ENCODE measurements at regions not wholly inside any gene's neighbourhood (a gene's known extent, or its start where the extent isn't known, plus 50 kb on each side); places are given as distances from the start of the nearest gene placed in this dataset.

DNA sequence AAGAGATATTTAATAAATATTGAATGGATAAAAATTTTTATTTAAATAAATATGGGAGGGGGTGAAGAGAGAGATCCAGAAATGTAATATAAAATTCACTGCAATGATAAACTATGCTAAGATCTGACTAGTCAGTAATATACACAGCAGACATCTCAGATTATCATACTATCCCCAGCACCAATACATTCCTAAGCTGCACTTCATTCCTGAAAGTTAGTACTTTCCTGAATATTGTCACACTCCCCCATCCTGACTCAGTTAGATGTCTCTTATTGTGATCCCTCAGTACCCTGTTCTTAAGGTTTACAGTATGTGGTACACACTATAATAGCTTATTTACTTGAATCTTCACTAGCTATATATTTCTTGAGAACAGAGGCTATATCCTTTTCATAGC lies 88.3 kb upstream of the KCNQ5 start:
- Histone ChIP-seq H3K27ac (no peak overlapping the region), H3K4me1 (ENCODE audit: low read depth) (peaks cover 18% of the 10 kb centered on the region), H3K9me3 (ENCODE audit: low read depth) (no peaks in the 10 kb centered on the region), H3K4me3 (no peak overlapping the region), H3K36me3 (no peaks in the 10 kb centered on the region), H3K27me3 (no peaks in the 10 kb centered on the region)
- DNase-seq (ENCODE audit: low read depth in 1 of 2, low spot score in 1 of 2) = no peak
- TF ChIP-seq, protein P1, sequence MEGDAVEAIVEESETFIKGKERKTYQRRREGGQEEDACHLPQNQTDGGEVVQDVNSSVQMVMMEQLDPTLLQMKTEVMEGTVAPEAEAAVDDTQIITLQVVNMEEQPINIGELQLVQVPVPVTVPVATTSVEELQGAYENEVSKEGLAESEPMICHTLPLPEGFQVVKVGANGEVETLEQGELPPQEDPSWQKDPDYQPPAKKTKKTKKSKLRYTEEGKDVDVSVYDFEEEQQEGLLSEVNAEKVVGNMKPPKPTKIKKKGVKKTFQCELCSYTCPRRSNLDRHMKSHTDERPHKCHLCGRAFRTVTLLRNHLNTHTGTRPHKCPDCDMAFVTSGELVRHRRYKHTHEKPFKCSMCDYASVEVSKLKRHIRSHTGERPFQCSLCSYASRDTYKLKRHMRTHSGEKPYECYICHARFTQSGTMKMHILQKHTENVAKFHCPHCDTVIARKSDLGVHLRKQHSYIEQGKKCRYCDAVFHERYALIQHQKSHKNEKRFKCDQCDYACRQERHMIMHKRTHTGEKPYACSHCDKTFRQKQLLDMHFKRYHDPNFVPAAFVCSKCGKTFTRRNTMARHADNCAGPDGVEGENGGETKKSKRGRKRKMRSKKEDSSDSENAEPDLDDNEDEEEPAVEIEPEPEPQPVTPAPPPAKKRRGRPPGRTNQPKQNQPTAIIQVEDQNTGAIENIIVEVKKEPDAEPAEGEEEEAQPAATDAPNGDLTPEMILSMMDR (IDR thresholded peaks at IDR 0.05; ENCODE audit: low read depth, low read length) = no peak

DNA sequence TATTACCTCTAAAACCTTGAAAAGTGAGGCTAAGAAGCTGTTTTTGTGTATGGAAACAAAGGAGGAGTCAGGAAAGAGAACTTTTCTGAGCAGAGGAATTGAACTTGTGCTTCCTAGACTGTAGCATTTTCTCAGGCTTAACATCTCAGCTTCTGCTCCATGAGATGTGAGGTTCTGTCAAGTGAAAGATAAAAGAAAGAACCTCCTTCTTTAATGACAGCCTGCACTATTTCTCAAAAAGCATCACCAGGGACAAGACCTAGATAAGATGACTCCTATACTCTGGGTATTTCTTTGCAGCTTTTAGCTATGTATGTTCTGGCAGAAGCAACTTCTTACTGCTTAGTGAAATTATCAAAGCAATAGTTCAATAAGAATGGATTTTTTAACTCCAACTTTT lies 87.6 kb upstream of the KCNQ5 start:
- Histone ChIP-seq H3K36me3 (no peaks in the 10 kb centered on the region), H3K27me3 (no peaks in the 10 kb centered on the region), H3K4me1 (ENCODE audit: low read depth) (peaks cover 18% of the 10 kb centered on the region), H3K9me3 (ENCODE audit: low read depth) (no peaks in the 10 kb centered on the region), H3K4me3 (no peak overlapping the region), H3K27ac (no peak overlapping the region)
- TF ChIP-seq, protein P1 (IDR thresholded peaks at IDR 0.05; ENCODE audit: low read depth, low read length) = no peak
- DNase-seq (ENCODE audit: low read depth in 1 of 2, low spot score in 1 of 2) = no peak

DNA sequence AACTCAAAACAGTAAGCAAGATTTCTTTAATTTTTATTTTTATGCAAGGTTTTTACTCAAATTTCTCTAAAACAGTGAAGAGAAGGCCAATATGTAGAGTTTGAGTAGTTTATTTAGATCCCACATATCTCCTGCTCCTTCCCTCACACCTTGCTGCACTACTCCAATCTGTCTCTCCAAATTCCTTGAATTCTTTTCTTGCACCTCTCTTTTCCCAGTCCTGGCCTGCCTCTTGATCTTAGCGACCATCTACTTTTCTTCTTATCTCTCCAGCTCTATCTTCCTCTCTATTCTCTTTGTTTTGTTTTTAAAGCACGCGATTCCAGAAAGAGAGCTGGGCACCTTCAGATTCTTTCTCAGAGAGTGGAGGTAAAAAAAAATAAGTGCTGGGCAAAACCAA lies 86.7 kb upstream of the KCNQ5 start:
- no peak for DNase-seq (ENCODE audit: low read depth in 1 of 2, low spot score in 1 of 2)
- Histone ChIP-seq H3K9me3 (ENCODE audit: low read depth) (no peaks in the 10 kb centered on the region), H3K27ac (no peak overlapping the region), H3K36me3 (no peaks in the 10 kb centered on the region), H3K4me1 (ENCODE audit: low read depth) (peaks cover 18% of the 10 kb centered on the region), H3K4me3 (no peak overlapping the region), H3K27me3 (no peaks in the 10 kb centered on the region)
- TF ChIP-seq, protein P1 (IDR thresholded peaks at IDR 0.05; ENCODE audit: low read depth, low read length) = no peak

DNA sequence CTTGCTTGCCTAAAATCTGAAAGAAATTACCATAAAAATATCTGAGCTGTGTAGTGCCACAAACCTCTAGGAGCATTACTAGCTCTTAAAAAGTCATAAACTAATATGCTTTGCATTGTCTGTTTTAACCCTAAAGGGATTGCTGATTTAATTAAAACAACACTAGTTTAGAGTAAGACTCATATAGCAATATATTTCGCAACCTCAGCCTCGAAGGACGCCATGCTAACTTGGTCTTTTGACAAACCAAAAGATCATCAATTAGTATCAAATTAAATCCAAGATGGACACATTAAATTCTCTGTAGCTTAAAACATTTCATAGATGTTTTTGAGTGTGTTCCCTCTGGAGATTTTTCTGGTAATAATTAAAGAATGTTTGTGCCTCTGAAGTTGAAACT lies 74.8 kb upstream of the KCNQ5 start:
- H3K4me1 ChIP-seq (ENCODE audit: low read depth) = no peaks in the 10 kb centered on the region
- H3K9me3 ChIP-seq (ENCODE audit: low read depth) = no peaks in the 10 kb centered on the region
- H3K36me3 ChIP-seq = no peaks in the 10 kb centered on the region
- no peak overlapping the region for H3K27ac ChIP-seq
- H3K27me3 ChIP-seq = no peaks in the 10 kb centered on the region
- TF ChIP-seq, protein P1 (IDR thresholded peaks at IDR 0.05; ENCODE audit: low read depth, low read length) = no peak
- H3K4me3 ChIP-seq = no peak overlapping the region
- DNase-seq (ENCODE audit: low read depth in 1 of 2, low spot score in 1 of 2) = no peak

DNA sequence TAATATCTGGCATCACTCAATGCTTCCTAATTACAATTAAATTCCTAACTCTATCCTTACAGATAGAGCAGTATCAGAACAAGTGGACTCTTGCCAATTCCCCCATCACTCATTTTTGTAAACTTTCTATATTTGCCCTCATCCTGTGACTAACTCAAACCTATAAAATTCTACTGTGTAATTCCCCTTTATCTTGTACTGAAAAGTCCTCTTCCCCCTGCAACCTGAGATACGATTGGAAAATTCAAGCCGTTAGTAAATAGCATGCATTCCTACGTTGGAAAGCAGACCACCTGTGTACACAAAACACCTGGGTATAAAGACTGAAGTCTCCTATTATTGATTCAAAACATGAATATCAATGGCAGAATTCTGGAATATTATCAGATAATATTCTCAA lies 70.4 kb upstream of the KCNQ5 start:
- no peaks in the 10 kb centered on the region for H3K4me1 ChIP-seq (ENCODE audit: low read depth)
- no peaks in the 10 kb centered on the region for H3K27me3 ChIP-seq
- no peaks in the 10 kb centered on the region for H3K9me3 ChIP-seq (ENCODE audit: low read depth)

More for the DNA sequence above, 70.4 kb upstream of the KCNQ5 start:
- Histone ChIP-seq H3K27ac (no peak overlapping the region), H3K36me3 (no peaks in the 10 kb centered on the region), H3K4me3 (no peak overlapping the region)
- no peak for DNase-seq (ENCODE audit: low read depth in 1 of 2, low spot score in 1 of 2)
- TF ChIP-seq, protein P1 (IDR thresholded peaks at IDR 0.05; ENCODE audit: low read depth, low read length) = no peak
